HEK293T (cell line): ENCODE measurements at regions not wholly inside any gene's neighbourhood (a gene's known extent, or its start where the extent isn't known, plus 50 kb on each side); places are given as distances from the start of the nearest gene placed in this dataset.
"Not testable (repeated sequence)": the region's sequence is repeated elsewhere in the genome, so short reads cannot be mapped to it uniquely, and the experiment has no call there.

ENCODE experiments used
- FOXA1 ChIP-seq: fragments of 450-650 bp; IDR thresholded peaks from 2 replicates; pipeline ENCODE4 v1.6.1; 2016; ENCODE audit warnings: mild to moderate bottlenecking
- FOXK2 ChIP-seq: fragments of 450-650 bp; IDR thresholded peaks from 2 replicates; pipeline ENCODE4 v1.6.1; 2016; ENCODE audit warnings: mild to moderate bottlenecking
- LEF1 ChIP-seq: fragments of 450-650 bp; IDR thresholded peaks from 2 replicates; pipeline ENCODE4 v1.6.1; 2017; ENCODE audit warnings: mild to moderate bottlenecking, borderline replicate concordance
- SP1 ChIP-seq: fragments of 450-650 bp; IDR thresholded peaks from 2 replicates; pipeline ENCODE4 v1.6.1; 2017
- SUZ12 ChIP-seq: fragments of 450-650 bp; IDR thresholded peaks from 2 replicates; pipeline ENCODE4 v1.6.1; 2016; ENCODE audit warnings: mild to moderate bottlenecking
- TARDBP ChIP-seq: fragments of 450-650 bp; IDR thresholded peaks from 2 replicates; pipeline ENCODE4 v1.6.1; 2016
- TF ChIP-seq, protein P1 (sequence below): fragments of 450-650 bp; IDR thresholded peaks from 2 replicates; pipeline ENCODE4 v1.6.1; 2016

DNA sequence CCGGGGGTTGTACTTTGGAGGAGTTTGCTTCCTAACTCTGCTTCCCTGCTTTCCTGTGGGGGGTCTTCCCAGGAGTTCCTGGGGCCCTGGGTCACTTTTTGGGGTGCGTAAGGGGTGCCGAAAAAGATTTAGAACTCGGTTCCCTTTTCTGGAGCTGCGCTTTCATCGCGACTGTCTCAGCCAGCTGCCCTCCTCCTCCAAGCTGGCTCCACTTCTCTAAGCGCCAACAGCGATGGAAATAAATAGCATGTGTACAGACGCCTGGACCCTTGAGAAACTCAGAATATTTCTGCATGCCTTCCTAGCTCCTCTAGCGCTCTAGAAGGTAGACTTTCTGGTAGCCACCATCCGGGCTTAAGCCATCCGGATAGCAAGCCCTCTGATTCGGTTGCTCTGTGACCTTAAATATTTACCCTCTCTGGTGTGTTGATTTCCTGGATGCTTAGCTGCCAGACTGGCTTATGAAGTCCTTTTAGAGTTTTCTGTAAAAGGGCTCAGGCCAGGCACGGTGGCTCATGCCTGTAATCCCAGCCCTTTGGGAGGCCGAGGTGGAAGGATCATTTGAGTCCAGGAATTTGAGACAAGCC, 71.7 kb downstream of the SPDYE17 start:
- TF ChIP-seq, protein P1, sequence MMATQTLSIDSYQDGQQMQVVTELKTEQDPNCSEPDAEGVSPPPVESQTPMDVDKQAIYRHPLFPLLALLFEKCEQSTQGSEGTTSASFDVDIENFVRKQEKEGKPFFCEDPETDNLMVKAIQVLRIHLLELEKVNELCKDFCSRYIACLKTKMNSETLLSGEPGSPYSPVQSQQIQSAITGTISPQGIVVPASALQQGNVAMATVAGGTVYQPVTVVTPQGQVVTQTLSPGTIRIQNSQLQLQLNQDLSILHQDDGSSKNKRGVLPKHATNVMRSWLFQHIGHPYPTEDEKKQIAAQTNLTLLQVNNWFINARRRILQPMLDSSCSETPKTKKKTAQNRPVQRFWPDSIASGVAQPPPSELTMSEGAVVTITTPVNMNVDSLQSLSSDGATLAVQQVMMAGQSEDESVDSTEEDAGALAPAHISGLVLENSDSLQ: not testable (repeated sequence)
- TF ChIP-seq SUZ12, LEF1, SP1, FOXK2, TARDBP, FOXA1: not testable (repeated sequence)
